H7 (cell line): ENCODE measurements at regions not wholly inside any gene's neighbourhood (a gene's known extent, or its start where the extent isn't known, plus 50 kb on each side); places are given as distances from the start of the nearest gene placed in this dataset.
A peak's percentile ranks its signal among the peaks of the same experiment; 100 is the strongest.

Experiments
- DNase-seq: peaks from one replicate; pipeline ENCODE4 v3.0.0; 2012
- H3K27me3 ChIP-seq: 2 replicates; pipeline ENCODE4 v1.6.0; 2011; ENCODE audit warnings: mild to moderate bottlenecking, low read length; ENCODE audit not compliant: control insufficient read depth, insufficient read depth
- H3K36me3 ChIP-seq: replicated peaks from 2 replicates; pipeline ENCODE4 v1.5.1; 2011; ENCODE audit warnings: low read length; ENCODE audit not compliant: control insufficient read depth, insufficient read depth
- H3K4me3 ChIP-seq: 2 replicates; pipeline ENCODE4 v1.5.1; 2011; ENCODE audit warnings: low read depth, mild to moderate bottlenecking, control low read depth, low read length, moderate library complexity; ENCODE audit not compliant: insufficient read depth

GRCh38 chr11:112478806-112479205 lies 218.1 kb upstream of the PLET1 start:
- no peak overlapping the region for H3K4me3 ChIP-seq
- H3K36me3 ChIP-seq, result no peaks in the 10 kb centered on the region
- peaks cover 10% of the 10 kb centered on the region for H3K27me3 ChIP-seq
- DNase-seq, result no peak

- no peak for DNase-seq
- peaks cover 5% of the 10 kb centered on the region for H3K27me3 ChIP-seq
- H3K4me3 ChIP-seq, result no peak overlapping the region
- no peaks in the 10 kb centered on the region for H3K36me3 ChIP-seq
These were observed 220.8 kb upstream of the PLET1 start for GRCh38 chr11:112481431-112481830.

- Histone ChIP-seq H3K4me3 (no peak overlapping the region), H3K27me3 (peaks cover 5% of the 10 kb centered on the region), H3K36me3 (no peaks in the 10 kb centered on the region)
- no peak for DNase-seq
These were observed 221.2 kb upstream of the PLET1 start for GRCh38 chr11:112481893-112482292.

GRCh38 chr11:112485280-112485679 lies 224.6 kb upstream of the PLET1 start:
- Histone ChIP-seq H3K4me3 (no peak overlapping the region), H3K36me3 (no peaks in the 10 kb centered on the region), H3K27me3 (peaks cover 1% of the 10 kb centered on the region; the same call in 1 of the 2 replicates)
- no peak for DNase-seq

- Histone ChIP-seq H3K36me3 (no peaks in the 10 kb centered on the region), H3K4me3 (no peak overlapping the region), H3K27me3 (no peaks in the 10 kb centered on the region)
- no peak for DNase-seq
These were observed 237.2 kb upstream of the PLET1 start for GRCh38 chr11:112497826-112498225.

GRCh38 chr11:112498701-112499100 lies 238.0 kb upstream of the PLET1 start:
- DNase-seq, result no peak
- Histone ChIP-seq H3K4me3 (no peak overlapping the region), H3K27me3 (no peaks in the 10 kb centered on the region), H3K36me3 (no peaks in the 10 kb centered on the region)

- no peak overlapping the region for H3K4me3 ChIP-seq
- DNase-seq, result peak; percentile 51
- no peaks in the 10 kb centered on the region for H3K27me3 ChIP-seq
- no peaks in the 10 kb centered on the region for H3K36me3 ChIP-seq
These were observed 238.7 kb upstream of the PLET1 start for GRCh38 chr11:112499153-112499880.

- Histone ChIP-seq H3K27me3 (no peaks in the 10 kb centered on the region), H3K36me3 (no peaks in the 10 kb centered on the region), H3K4me3 (no peak overlapping the region)
- no peak for DNase-seq
These were observed 239.2 kb upstream of the PLET1 start for GRCh38 chr11:112499881-112500204.

GRCh38 chr11:112503410-112503809 lies 242.8 kb upstream of the PLET1 start:
- H3K4me3 ChIP-seq, result no peak overlapping the region
- H3K27me3 ChIP-seq, result no peaks in the 10 kb centered on the region
- no peak for DNase-seq
- no peaks in the 10 kb centered on the region for H3K36me3 ChIP-seq

GRCh38 chr11:112504056-112504455 lies 243.4 kb upstream of the PLET1 start:
- no peaks in the 10 kb centered on the region for H3K36me3 ChIP-seq
- H3K4me3 ChIP-seq, result no peak overlapping the region
- H3K27me3 ChIP-seq, result no peaks in the 10 kb centered on the region
- DNase-seq, result no peak

GRCh38 chr11:112506852-112507251 lies 246.2 kb upstream of the PLET1 start:
- Histone ChIP-seq H3K27me3 (no peaks in the 10 kb centered on the region), H3K36me3 (no peaks in the 10 kb centered on the region), H3K4me3 (no peak overlapping the region)
- no peak for DNase-seq

GRCh38 chr11:112507281-112507680 lies 246.6 kb upstream of the PLET1 start:
- Histone ChIP-seq H3K4me3 (no peak overlapping the region), H3K27me3 (no peaks in the 10 kb centered on the region), H3K36me3 (no peaks in the 10 kb centered on the region)
- no peak for DNase-seq

- no peak for DNase-seq
- Histone ChIP-seq H3K4me3 (no peak overlapping the region), H3K36me3 (no peaks in the 10 kb centered on the region), H3K27me3 (no peaks in the 10 kb centered on the region)
These were observed 248.1 kb upstream of the PLET1 start for GRCh38 chr11:112508750-112509149.

GRCh38 chr11:112509300-112509699 lies 248.6 kb upstream of the PLET1 start:
- H3K27me3 ChIP-seq, result no peaks in the 10 kb centered on the region
- no peak overlapping the region for H3K4me3 ChIP-seq
- no peaks in the 10 kb centered on the region for H3K36me3 ChIP-seq
- no peak for DNase-seq

GRCh38 chr11:112511271-112511670 lies 250.6 kb upstream of the PLET1 start:
- no peak for DNase-seq
- H3K27me3 ChIP-seq, result no peaks in the 10 kb centered on the region
- H3K4me3 ChIP-seq, result no peak overlapping the region
- no peaks in the 10 kb centered on the region for H3K36me3 ChIP-seq

GRCh38 chr11:112511911-112512310 lies 251.3 kb upstream of the PLET1 start:
- DNase-seq, result no peak
- H3K4me3 ChIP-seq, result no peak overlapping the region
- H3K27me3 ChIP-seq, result no peaks in the 10 kb centered on the region
- no peaks in the 10 kb centered on the region for H3K36me3 ChIP-seq
